ENCODE measurements at regions not wholly inside any gene's neighbourhood (a gene's known extent, or its start where the extent isn't known, plus 50 kb on each side); places are given as distances from the start of the nearest gene placed in this dataset.
A peak's percentile ranks its signal among the peaks of the same experiment; 100 is the strongest.

DNA sequence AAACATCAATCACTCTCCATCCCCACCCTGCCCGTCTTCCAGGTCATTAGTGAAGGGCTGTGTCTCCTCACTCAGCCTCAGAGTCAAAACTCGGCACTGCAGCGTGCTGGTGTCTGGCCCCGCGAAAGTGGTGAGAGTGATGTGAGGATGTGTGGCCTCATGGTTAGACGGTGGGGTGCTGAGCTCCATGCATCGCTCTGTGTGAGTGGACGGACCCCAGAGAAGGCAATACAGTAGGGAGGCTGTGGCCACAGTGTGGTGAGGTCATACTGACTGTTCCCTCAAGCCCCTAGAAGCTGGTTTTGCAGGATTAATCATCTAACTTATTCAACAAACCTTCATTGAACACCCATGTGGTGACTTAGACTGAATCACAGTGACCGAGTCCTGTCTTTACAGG lies 329.9 kb upstream of the AJAP1 start:
- H3K4me3 ChIP-seq: no peak overlapping the region
- DNase-seq (no peak), ATAC-seq (no peak)
- H3K27ac ChIP-seq: no peak overlapping the region
- no peaks in the 10 kb centered on the region for H3K27me3 ChIP-seq
- no peak for TF ChIP-seq POLR2A (IDR thresholded peaks at IDR 0.05)
- TF ChIP-seq, protein P1, sequence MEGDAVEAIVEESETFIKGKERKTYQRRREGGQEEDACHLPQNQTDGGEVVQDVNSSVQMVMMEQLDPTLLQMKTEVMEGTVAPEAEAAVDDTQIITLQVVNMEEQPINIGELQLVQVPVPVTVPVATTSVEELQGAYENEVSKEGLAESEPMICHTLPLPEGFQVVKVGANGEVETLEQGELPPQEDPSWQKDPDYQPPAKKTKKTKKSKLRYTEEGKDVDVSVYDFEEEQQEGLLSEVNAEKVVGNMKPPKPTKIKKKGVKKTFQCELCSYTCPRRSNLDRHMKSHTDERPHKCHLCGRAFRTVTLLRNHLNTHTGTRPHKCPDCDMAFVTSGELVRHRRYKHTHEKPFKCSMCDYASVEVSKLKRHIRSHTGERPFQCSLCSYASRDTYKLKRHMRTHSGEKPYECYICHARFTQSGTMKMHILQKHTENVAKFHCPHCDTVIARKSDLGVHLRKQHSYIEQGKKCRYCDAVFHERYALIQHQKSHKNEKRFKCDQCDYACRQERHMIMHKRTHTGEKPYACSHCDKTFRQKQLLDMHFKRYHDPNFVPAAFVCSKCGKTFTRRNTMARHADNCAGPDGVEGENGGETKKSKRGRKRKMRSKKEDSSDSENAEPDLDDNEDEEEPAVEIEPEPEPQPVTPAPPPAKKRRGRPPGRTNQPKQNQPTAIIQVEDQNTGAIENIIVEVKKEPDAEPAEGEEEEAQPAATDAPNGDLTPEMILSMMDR (IDR thresholded peaks at IDR 0.05): no peak
- no peaks in the 10 kb centered on the region for H3K4me1 ChIP-seq
- intact Hi-C loops (cut with DNase I): no loop called here
- WGBS (ENCODE audit: insufficient coverage, low coverage, low lambda C conversion rate, missing lambda C conversion rate): 62% methylated on average over 3 of the region's 9 CpGs
- H3K9me3 ChIP-seq: no peaks in the 10 kb centered on the region
- H3K36me3 ChIP-seq: no peaks in the 10 kb centered on the region

DNA sequence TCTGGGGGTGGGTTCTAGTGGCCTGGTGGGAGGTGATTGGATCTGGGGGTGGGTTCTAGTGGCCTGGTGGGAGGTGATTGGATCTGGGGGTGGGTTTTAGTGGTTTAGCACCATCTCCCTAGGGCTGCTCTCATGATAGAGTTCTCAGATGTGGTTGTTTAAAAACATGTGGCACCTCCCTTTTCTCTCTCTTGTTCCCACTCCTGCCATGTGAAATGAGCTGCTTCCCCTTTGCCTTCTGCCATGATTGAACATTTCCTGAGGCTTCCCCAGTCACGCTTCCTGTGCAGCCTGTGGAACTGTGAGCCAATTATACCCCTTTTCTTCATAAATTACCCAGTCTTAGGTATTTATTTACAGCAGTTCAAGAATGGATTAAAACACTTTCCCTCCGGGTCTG lies 327.3 kb upstream of the AJAP1 start:
- no peaks in the 10 kb centered on the region for H3K4me1 ChIP-seq
- no peak for DNase-seq
- TF ChIP-seq POLR2A (IDR thresholded peaks at IDR 0.05): no peak
- TF ChIP-seq, protein P1 (IDR thresholded peaks at IDR 0.05): no peak
- H3K27ac ChIP-seq: no peak overlapping the region
- H3K36me3 ChIP-seq: no peaks in the 10 kb centered on the region
- no peak for ATAC-seq
- H3K4me3 ChIP-seq: no peak overlapping the region
- H3K9me3 ChIP-seq: no peaks in the 10 kb centered on the region
- intact Hi-C loops (cut with DNase I): no loop called here
- H3K27me3 ChIP-seq: no peaks in the 10 kb centered on the region
- 47% methylated on average over 2 of the region's 2 CpGs for WGBS (ENCODE audit: insufficient coverage, low coverage, low lambda C conversion rate, missing lambda C conversion rate)

DNA sequence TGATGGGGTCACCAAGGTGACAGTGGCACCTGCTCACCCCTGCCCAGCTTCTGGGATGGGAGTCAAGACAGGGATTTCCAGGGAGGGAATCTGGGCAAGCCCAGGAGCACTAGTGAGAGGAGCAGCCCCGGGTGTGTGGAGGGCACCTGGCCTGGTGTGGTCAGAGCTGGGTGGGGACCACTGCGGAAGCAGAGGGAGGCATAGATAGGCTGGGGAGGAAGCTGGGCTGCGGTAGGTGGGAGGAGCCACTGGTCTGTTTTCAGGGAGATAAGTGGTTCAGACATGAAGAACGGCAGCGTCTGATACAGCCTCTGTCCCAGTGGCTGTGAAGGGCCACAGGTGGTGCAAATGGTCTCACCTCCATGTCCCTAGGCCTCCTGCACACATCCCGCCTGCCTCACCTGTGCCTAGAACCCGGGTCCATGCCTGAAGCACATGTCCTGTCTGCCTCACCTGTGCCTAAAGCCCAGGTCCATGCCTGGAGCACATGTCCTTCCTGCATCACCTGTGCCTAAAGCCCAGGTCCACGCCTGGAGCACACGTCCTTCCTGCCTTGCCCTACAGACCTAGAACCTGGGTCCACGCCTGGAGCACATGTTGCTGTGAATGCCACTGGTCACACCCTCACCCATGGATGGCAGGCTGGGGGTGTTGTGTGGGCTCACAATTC lies 325.9 kb upstream of the AJAP1 start:
- H3K36me3 ChIP-seq: no peaks in the 10 kb centered on the region
- DNase-seq: no peak
- H3K4me1 ChIP-seq: no peaks in the 10 kb centered on the region
- intact Hi-C loops (cut with DNase I): no loop called here
- H3K27ac ChIP-seq: no peak overlapping the region
- H3K27me3 ChIP-seq: no peaks in the 10 kb centered on the region
- TF ChIP-seq POLR2A (IDR thresholded peaks at IDR 0.05): no peak
- TF ChIP-seq, protein P1 (IDR thresholded peaks at IDR 0.05): no peak
- ATAC-seq: peak in 1 of 4 donors; percentile 12
- H3K4me3 ChIP-seq: no peak overlapping the region
- WGBS (ENCODE audit: insufficient coverage, low coverage, low lambda C conversion rate, missing lambda C conversion rate): 57% methylated on average over 4 of the region's 10 CpGs
- no peaks in the 10 kb centered on the region for H3K9me3 ChIP-seq

DNA sequence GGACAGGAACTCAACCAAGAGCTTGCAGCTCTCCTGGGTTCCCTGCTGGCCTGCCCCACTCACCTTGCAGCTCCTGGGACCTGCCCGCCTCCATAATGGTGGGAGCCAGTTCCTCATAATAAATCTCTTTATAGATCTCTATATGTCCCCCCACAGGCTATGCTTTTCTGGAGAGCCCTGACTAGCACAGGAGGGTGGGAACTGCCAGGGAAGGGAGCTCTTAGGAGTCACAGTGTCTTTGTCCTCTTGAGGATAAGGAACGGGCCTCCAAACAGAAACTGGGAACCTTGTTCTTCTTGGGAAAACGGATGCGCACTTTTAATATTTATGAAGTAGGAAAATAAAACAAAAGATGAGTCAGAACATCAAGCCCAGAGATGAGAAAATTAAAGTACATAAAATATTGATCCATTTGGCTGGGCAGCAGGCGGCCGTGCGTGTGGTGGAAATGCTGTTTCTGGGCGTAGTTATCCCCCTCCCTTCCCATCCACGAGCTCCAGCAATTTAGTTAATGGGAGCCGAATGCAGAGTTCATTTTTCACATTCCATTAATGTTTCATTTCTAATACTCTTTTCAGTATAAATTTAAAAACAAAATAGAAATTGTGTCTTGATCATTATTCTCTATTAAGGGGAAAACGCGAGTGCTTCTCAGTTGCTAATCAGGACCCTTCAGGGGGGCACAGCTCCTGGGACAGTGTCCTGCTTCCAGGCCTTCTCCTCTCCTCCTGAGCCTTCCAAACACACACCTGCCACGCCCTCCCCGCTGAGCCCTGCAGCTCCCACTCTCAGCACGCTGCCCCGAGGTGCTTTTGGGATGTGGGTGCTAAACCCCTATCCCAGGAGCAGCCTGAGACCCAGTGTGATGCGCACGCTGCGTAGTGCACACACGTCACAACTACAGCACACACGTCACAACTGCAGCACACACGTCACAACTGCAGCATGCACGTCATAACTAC lies 323.3 kb upstream of the AJAP1 start:
- ATAC-seq (no peak), DNase-seq (no peak)
- 68% methylated on average over 17 of the region's 23 CpGs for WGBS (ENCODE audit: insufficient coverage, low coverage, low lambda C conversion rate, missing lambda C conversion rate)

More for the DNA sequence above, 323.3 kb upstream of the AJAP1 start:
- H3K9me3 ChIP-seq: no peaks in the 10 kb centered on the region
- intact Hi-C loops (cut with DNase I): no loop called here
- TF ChIP-seq POLR2A (IDR thresholded peaks at IDR 0.05): no peak
- TF ChIP-seq, protein P1 (IDR thresholded peaks at IDR 0.05): no peak
- H3K4me1 ChIP-seq: no peaks in the 10 kb centered on the region
- H3K27me3 ChIP-seq: no peaks in the 10 kb centered on the region
- H3K4me3 ChIP-seq: no peak overlapping the region
- H3K36me3 ChIP-seq: no peaks in the 10 kb centered on the region
- no peak overlapping the region for H3K27ac ChIP-seq

Measured in right lobe of liver (tissue), 6 donors.